HG03342 (cell line): ENCODE measurements at regions not wholly inside any gene's neighbourhood (a gene's known extent, or its start where the extent isn't known, plus 50 kb on each side); places are given as distances from the start of the nearest gene placed in this dataset.

Source experiments
- ATAC-seq: cut with Tn5 transposase; IDR thresholded peaks from one replicate; pipeline ENCODE4 v1.9.1; 2021; ENCODE audit warnings: mild to moderate bottlenecking, moderate library complexity; ENCODE audit not compliant: unreplicated experiment

DNA sequence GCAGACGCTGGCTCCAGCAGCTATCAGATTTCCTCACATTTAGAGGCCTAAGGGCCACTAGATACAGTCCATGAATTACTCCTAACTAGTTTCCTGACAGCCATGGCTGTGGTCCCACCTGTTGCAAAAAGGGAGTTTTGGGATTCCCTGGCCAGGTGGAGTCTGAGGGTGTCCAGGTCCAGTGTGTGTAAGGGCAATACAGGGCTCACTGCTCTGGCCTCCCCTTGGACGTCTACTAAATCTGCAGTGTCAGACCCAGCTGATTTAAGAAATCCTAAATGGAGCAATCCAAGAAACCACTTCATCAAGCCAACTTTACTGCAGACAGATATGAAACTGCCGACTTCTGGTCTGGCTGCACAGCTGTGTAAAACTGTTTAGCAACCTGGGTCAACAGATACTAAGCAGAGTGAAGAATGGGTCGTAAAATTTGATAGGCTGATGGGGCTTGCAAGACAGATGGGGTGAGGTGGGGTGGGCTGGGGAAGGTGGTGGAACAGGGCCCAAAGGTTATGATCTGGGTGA, 116.4 kb downstream of the GADD45G start:
- ATAC-seq, result no peak

DNA sequence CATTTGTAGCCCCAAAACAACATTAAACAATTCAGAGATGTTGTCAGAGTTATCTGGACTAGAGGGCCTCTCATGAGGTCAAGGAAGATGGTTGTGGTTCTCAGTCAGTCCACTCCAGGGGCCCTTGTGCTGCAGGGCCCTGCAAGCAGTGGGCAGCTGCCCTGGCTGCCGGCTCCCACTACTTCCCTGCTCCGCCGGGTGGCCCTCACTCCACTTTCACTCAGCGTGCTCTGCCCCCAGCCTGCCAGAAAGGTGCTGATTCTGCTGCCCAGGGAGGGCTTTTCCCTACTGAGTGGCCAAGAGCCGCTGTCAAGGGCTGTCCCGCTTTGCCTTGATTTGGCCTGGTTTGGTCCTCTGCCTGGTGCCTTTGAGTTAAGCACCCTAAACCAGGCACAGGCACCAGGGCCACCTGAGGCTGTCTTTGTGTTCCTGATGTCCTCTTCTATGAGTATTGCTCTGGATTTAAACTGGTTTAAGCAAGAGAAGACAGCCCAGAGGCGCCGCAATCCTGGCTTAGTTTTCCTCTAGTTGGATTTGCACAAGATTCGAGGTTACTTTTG, 117.2 kb downstream of the GADD45G start:
- ATAC-seq, result no peak

DNA sequence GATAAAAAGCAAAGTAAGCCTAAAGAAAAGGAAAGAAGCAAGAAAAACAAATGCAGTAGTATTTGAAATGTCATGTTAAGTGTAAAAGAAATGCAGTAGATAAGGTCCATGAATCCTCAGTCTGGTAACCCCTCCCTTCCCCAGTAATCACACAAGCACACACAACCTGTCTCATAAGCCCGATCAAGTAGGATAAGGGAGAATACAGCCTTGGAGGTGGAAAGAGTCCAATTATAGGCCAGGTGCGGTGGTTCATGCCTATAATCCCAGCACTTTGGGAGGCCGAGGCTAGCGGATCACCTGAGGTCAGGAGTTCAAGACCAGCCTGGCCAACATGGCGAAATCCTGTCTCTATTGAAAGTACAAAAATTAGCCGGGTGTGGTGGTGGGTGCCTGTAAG, 117.9 kb downstream of the GADD45G start:
- ATAC-seq, result no peak

DNA sequence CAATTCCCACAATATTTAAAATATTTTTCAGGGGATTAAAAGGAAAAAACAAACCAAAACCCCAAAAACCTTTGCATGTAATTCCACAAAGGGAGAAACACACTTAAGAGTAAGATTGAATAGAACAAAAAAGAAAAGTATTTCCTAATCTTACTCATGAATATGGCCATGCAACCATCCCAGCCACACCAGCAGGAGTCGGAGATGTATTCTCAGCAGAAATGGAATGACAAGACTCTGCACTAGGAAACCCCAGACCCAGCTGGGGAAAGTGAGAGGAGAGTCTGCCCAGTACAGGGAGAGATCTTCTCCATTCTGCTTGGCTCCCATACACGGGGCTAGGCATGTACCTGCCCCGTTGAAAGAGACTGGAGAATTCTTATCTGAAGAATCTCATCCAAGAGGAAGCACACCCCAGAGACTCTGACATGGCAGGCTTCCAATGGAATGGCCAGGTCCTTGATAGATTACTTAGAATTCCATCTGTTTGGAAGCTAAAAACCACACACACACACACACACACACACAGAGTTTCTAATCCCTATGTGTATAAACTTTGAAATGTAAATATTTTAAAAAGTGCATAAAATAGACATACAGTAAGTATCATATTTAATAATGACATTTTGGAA, 118.8 kb downstream of the GADD45G start:
- no peak for ATAC-seq

DNA sequence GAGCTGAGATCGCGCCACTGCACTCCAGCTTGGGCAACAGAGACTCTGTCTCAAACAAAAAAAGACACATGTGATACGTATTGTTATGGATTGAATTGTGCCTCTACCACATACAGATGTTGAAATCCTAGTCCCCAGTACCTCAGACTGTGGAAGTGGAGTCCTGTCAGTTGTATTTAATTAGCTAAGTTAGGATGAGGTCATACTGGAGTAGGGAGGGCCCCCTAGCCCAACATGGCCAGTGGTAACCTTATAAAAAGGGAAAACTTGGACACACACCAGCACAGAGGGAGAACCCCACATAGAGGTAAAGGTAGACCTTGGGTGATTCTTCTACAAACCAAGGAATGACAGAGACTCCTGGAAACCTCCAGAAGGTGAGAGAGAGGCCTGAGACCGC, 119.8 kb downstream of the GADD45G start:
- no peak for ATAC-seq

DNA sequence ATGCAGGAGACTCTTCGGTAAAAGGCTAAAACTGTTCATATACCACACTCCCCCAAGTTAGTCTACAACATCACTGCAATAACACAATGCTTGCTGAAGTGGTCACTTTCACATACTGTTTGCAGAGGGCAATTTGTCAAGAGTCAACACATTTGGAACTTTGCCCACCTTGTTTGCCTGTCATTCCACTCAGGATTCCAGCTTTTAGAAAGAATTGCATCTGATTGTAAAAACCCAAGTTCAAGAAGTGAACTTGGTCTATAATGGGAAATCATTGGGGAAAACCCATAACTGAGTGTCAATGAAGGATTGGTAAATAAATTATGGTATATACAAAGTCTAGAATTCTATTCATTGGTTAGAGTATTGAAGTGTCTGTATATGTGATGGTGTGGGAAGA, 120.5 kb downstream of the GADD45G start:
- ATAC-seq, result no peak

DNA sequence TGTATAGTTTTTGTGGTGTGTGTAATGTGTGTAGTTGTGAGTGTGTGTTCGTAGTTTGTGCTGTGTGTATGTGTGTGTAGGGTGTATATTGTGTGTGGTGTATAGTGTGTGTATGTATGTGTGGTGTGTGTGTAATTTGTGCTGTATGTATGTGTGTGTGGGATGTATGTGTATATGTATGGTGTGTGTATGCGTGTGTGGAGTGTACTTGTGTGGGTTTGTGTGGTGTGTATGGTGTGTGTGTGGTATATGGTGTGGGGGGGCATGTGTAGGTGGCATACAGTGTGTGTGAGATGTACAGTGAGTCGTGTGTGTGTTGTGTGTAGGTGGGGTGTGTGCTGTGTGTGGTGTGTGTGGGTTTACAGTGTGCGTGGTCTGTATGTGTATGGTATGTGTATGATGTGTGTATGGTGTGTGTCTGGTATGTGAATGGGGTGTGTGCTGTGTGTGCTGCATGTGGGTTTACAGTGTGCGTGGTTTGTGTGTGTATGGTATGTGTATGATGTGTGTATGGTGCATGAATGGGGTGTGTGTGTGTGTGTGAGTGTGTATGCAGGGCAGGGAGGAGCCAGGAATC, 125.2 kb downstream of the GADD45G start:
- ATAC-seq, result no peak

DNA sequence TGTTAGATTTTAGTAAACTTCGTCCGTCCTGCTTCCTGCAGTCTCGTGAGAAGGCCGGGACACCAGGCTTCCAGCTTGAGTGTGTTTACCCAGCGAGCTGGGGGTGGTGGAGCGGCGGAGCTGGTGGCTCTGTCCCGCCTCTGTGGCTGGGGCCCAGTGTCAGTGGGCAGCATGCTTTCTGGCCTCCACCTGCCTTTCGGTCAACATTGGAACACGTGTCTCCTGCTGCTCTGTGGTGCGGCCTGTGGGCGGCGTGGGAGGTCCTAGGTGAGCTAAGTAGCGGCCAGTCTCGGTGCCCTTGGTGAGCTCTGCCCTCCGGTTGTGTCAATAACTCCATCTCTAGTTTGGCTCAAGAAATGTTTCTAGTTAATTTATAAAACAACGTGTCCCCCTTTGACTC, 125.9 kb downstream of the GADD45G start:
- no peak for ATAC-seq

DNA sequence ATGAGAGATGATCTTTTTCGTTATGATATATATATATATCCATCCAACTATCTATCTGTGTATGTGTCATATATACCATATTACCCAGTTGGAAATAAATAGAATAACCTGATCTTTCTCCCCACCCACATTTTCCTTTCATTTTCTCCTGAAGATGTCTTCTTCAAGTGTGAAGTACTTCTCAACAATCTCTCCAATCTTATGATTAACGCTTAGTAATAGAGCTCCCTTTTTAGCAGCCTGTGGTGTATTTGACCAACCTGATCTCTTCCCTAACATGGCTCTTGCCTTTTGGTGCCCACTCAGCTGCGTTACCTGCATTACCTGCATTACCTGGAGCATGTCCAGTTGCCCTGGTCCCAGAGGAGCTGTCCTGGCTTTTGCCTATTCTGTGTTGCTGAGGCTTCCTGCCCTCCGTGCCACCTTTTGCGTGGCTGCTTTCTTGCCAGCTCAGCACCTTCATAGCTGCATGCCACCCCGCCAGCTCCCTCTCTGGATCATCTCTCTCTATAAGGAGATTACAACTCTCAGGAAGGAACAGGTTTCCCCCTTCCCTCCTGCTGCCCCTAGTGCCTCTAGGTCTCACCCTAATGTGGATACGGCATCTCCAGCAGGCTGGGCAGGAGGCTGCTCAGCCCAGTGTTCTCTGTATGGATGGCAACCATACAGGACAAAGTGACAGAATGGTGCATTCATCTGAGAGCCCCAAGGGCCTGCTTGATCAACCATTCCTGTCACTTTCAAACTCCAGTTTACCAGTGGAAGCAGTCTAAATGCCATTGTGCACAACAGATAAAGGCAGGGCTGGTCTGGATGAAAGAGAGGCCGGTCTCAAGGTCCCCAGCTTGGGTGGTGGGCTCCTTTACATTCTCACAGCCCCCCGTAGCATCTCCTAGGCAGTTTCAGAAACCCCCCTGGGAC, 126.7 kb downstream of the GADD45G start:
- ATAC-seq, result no peak

DNA sequence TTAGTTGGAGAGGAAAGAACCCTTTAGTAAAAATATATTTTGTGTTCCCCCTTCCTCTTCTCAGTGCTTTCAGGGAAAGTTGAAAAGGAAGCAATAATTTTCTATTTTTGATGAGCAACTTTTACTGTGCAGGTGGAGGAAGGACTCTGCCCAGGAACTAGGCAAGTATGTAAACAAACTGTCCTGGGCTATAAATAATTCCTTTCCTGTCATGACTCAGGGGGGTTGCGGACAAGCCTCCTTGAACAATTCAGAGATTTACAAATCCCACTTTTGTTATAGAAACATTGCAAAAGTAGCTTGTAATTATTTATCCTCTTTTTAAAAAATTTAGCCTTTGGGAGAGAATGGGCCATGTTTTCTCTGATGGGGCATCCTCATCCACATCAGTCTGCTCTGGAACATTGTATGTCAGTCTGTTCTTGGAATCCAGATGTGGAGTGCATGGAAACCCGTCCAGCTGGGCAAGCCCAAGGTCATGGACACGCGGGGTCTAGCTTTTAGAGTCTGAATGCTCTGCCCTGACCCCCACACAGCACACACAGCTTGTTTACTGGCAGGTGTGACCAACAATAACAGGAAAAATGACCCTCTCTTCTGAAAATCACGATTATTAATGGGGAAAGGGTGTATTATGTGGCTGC, 127.6 kb downstream of the GADD45G start:
- ATAC-seq, result no peak

DNA sequence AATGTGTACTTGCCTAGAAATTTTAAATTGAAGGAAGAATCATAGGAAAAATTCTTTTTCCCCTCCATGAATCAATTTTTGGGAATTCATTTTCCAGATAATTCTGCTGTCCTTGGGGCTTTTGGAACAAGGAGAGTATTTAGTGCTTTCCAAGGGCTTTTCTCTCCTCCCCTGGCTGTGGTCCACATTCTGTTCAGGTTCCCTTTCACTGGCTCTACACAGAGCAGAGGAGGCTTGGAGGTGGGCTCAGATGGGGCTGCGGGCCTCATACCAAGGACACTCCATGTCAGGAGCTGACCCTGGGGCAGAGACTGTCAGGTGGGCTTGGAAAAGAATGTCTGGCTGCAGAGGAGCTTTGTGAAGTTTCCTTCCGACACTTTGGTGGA, 128.1 kb downstream of the GADD45G start:
- no peak for ATAC-seq

DNA sequence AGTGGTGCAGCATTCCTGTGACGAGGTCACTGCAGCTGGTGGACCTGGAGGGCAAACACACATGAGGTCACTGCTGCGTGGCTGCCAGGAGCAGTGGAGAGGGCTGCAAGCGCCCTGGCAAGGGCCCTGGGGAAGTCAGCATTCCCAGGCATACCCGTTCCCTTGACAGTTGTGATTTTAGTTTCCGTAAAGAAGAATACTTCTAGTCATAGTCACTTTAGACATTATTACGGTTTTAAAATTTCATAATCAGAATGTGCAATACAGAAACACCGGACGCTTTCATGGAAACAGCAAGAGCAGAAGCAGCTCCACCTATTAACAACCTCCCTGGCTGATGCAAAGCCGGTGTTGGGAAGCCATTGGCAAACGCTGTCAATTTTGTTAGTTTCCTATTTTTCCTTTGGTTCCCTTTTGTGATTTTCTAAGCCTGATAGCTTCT, 129.8 kb downstream of the GADD45G start:
- no peak for ATAC-seq

DNA sequence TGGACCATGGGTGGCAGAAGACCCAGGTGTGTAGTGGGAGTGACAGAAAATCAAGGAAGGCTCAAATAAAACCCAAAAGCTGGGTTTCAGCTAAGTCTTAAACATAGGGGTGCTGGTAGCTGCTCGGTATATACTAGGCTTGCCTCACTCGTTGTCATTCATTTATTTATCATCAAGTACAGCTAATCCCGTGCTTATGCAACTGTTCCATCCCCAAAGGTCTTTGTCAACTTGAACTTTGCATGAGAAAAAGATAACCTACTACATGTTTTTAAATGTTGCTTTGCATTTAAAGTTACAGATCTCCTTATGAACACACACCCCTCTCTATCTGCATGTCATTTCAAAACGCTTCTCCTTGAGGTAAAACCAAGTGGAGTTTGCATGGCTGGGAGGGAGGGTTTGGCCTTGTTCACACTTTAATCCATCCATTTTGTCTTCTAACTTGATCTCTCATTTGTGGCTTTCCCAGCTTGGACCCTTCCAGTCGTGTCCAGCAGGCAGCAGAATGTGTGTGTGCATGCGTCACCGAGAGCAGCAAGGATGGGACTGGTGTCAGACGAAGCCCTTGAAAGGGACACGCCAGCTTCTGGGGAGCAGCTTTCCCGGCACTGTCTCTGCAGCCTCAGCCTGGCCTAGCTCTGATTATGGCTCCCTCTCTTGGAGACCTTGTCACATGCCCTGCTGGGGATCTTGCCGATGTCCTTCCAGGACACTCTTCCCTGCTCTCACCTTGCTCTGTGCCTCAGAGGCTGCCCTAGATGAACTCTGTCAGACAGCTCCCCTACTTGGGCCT, 133.5 kb downstream of the GADD45G start:
- ATAC-seq, result no peak

DNA sequence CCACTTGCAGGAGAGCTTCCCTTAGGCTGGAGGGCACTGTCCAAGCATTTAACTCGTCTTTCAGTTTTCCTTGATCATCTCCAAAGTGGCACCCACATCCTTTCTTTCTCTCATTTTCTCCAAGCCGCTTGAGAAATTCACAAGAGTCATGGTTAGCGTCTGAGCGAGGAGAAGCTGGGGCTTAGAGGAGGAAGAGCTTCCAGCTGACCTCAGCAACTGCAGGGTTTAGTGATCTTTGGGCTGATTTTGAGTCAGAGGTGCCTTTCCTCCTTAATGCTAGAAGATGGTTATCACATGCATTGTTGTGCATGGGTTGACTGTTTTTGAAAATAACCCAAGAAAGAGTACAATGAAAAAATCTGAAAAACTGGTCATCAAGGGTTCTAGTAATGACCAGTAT, 134.7 kb downstream of the GADD45G start:
- no peak for ATAC-seq

DNA sequence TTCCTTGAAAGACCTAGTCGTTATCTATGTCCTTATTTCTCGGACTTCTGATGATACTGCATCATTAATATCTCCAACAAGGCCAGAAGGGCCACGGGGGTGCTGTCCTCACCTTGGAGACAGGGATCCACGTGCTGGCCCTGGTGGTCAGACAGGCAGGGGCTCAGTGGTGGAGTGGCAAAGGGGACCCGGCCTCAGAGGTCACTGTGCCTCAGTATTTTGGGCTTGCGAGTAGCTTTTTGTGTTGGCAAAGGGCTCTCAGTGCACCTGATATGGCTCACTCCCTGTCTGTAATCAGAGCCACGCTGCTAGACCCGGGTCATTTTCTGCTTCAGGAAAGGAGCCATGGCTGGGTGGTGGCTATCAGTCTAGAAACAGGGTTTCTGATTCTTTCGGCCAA, 135.1 kb downstream of the GADD45G start:
- no peak for ATAC-seq

DNA sequence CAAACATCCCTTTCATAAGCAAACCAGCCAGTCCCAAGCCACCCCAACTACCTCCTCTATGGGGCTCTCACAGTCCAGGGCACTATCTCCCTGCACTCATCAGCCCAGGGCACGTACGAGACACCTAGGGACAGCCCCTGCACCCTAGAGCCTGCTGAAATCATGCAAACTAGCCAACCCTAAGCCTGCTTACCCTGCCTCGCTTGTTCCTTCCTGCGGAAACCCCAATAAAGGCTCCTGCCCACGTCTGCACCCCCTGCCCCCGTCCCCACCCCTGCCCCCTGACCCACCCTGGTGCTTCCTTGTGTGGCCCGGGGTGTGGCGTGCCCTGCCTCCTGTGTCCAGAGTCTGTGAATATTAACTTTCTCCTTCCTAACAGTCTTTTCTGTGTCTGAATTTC, 135.9 kb downstream of the GADD45G start:
- peak; percentile 46 for ATAC-seq

DNA sequence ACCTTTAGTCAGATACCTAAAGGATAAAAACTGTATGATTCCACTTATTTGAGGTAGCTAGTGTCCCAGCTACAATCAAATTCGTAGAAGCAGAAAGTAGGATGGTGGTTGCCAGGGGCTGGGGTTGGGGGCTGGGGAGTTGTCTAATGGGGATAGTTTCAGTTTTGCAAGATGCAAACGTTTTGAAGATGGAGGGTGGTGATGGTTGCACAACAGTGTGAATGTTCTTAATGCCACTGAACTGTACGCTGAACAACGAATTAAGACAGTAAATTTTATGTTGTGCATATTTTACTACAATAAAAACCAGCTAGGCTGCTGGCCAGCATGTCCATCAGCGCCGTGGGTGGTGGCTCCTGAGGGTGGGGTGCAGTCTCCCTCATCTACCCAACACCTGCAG, 137.8 kb downstream of the GADD45G start:
- no peak for ATAC-seq

DNA sequence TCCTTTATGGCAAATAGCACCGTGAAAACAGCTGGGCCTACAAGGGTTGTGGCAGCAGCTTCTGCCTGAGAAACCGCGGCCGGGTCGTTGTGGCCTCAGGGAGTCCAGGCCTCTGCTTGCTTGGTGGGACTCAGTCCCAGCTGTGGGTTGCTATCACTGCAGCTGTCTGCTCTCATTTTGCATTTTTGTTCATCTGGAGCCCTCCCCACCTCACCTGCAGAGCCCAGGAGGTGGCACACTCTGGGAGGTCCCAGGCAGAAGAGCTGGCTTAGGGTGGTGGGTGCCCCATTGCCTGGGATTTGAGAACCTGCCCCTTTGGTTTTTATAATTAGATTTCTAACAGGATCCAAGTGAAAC, 138.4 kb downstream of the GADD45G start:
- ATAC-seq, result peak; percentile 38

DNA sequence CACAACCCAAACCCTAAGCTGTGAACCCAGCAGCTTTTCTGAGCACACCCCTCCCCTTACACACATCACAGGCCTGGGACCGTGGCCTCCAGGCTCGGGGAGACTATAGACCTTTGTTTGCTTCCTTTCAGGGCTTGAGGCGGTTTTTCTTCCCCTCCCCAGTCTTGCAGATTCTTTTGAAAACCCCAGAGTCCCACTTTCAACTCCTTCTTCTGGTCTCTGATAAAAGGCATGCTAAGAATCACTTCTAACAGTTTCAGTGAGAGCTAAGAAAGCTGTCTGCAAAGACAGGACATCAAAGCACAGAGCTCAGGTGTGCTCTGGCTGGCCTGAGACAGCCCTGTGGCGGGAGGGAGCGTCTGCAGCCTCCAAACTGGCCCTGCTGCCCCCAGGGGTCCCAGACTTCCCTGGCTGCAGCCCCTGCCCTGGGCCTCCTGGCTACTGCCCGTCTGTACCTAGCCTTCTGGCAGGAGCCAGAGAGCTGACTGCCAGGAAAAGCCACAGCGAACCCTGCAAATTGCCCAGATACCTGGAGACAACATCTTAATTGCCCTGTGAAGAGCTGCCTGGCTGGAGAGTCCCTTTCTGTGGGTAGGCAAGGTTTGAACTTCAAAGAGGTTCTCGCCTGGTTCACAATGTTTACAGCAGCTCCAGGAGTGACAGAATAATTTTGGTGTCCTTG, 138.9 kb downstream of the GADD45G start:
- ATAC-seq, result peak; percentile 44

DNA sequence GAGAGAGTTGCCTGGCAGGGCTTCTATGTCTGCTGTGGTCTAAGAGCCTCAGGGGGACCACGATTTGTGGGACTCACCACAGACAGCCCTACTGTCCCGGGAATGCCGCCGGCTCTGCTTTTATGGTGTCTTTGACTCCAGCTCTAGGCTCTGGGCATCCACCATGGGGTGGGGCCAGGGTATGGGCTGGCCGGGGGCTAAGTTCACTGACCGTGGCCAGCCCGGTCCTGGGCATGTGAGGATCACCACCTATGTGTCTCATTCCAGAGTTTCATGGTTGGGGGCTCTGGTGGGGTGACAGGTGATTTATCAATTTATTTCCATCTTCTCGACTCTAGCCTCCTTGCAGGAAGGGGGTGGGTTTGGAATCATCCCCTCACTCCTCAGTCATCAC, 139.4 kb downstream of the GADD45G start:
- ATAC-seq, result no peak
